H1 (cell line): ENCODE measurements at regions not wholly inside any gene's neighbourhood (a gene's known extent, or its start where the extent isn't known, plus 50 kb on each side); places are given as distances from the start of the nearest gene placed in this dataset.

Source experiments
- CTCF ChIA-PET: fragments of 300-600 bp; sonication (Branson Sonifier 250); formaldehyde crosslinking; loops from one replicate; lab custom pipeline; 2021; ENCODE audit not compliant: partially characterized antibody; lab: Charles Lee
- POLR2A ChIA-PET: fragments of 300-600 bp; sonication (Branson Sonifier 250); formaldehyde crosslinking; loops from one replicate; lab custom pipeline; 2021; ENCODE audit warnings: inconsistent platforms; ENCODE audit not compliant: partially characterized antibody; lab: Charles Lee
- DNase-seq, 2 experiments: peaks; one replicate each; pipeline versions ENCODE4 v3.0.0 to v3.0.0-alpha.2; 2010 to 2022; ENCODE audit warnings: low spot score in 2 of 2, low read depth in 1 of 2, mixed read lengths in 1 of 2
- FAIRE-seq: peaks from 2 replicates; lab custom pipeline; 2011; peaks lifted over from hg19 to GRCh38; lab: Jason Lieb, UNC
- H2AFZ ChIP-seq: 2 replicates; pipeline ENCODE4 v1.8.1; 2012; ENCODE audit warnings: low read length, inconsistent platforms
- H2AK5ac ChIP-seq: 2 replicates; pipeline ENCODE4 v1.6.1; 2013; ENCODE audit warnings: low read depth, low read length
- H2BK120ac ChIP-seq: replicated peaks from 2 replicates; pipeline ENCODE3; 2013; ENCODE audit warnings: low read depth, low read length, inconsistent platforms
- H2BK12ac ChIP-seq: 2 replicates; pipeline ENCODE4 v1.6.1; 2013; ENCODE audit warnings: low read depth, low read length
- H2BK15ac ChIP-seq: 2 replicates; pipeline ENCODE4 v1.6.1; 2013; ENCODE audit warnings: low read length
- H2BK20ac ChIP-seq: 2 replicates; pipeline ENCODE4 v1.6.1; 2013; ENCODE audit warnings: low read length
- H2BK5ac ChIP-seq: 2 replicates; pipeline ENCODE4 v1.6.1; 2013; ENCODE audit warnings: low read depth, low read length
- H3K14ac ChIP-seq: 2 replicates; pipeline ENCODE4 v1.6.1; 2013; ENCODE audit warnings: inconsistent platforms; ENCODE audit not compliant: insufficient read length
- H3K18ac ChIP-seq: 2 replicates; pipeline ENCODE4 v1.6.1; 2013; ENCODE audit warnings: low read length; ENCODE audit errors: extremely low read depth
- H3K23ac ChIP-seq: 2 replicates; pipeline ENCODE4 v1.6.1; 2013; ENCODE audit warnings: inconsistent platforms; ENCODE audit not compliant: insufficient read length
- H3K23me2 ChIP-seq: 2 replicates; pipeline ENCODE4 v1.6.1; 2013; ENCODE audit warnings: low read depth, low read length
- H3K27ac ChIP-seq: 2 replicates; pipeline ENCODE4 v1.6.1; 2011; ENCODE audit warnings: low read depth, low read length, inconsistent platforms
- H3K27me3 ChIP-seq, 4 experiments: replicated peaks in 1 of 4; 1 replicate in 1 of 4; 2 replicates in 3 of 4; pipeline versions ENCODE4 v1.6.1 to v1.8.1; 2011 to 2013; ENCODE audit warnings: low read length in 3 of 4, mild to moderate bottlenecking in 3 of 4, inconsistent platforms in 2 of 4, mixed read lengths in 2 of 4, moderate library complexity in 1 of 4; ENCODE audit not compliant: control insufficient read depth in 3 of 4, insufficient read depth in 3 of 4; ENCODE audit errors: extremely low read depth in 1 of 4
- H3K36me3 ChIP-seq, 4 experiments: 2 replicates each; pipeline versions ENCODE4 v1.6.1 to v1.8.1; 2011 to 2013; ENCODE audit warnings: mild to moderate bottlenecking in 4 of 4, low read length in 3 of 4, moderate library complexity in 2 of 4, control low read depth in 1 of 4, inconsistent platforms in 1 of 4; ENCODE audit not compliant: insufficient read depth in 4 of 4, control insufficient read depth in 2 of 4
- H3K4ac ChIP-seq: replicated peaks from 2 replicates; pipeline ENCODE3; 2013; ENCODE audit warnings: low read length, low read depth, mixed read lengths, inconsistent platforms; ENCODE audit not compliant: insufficient read length
- H3K4me1 ChIP-seq, 4 experiments: replicated peaks in 1 of 4; 1 replicate in 1 of 4; 2 replicates in 3 of 4; pipeline versions ENCODE4 v1.6.1 to v1.8.1; 2011 to 2013; ENCODE audit warnings: low read length in 3 of 4, inconsistent platforms in 2 of 4, mixed read lengths in 1 of 4; ENCODE audit not compliant: insufficient read depth in 4 of 4, control insufficient read depth in 3 of 4
- H3K4me2 ChIP-seq, 2 experiments: 2 replicates each; pipeline versions ENCODE4 v1.6.1 to v1.8.1; 2011 to 2013; ENCODE audit warnings: low read depth in 2 of 2, low read length in 2 of 2, control low read depth in 1 of 2, inconsistent platforms in 1 of 2, mild to moderate bottlenecking in 1 of 2; ENCODE audit not compliant: insufficient read depth in 1 of 2
- H3K4me3 ChIP-seq, 4 experiments: fragments of 200-600, 300-600 bp in 1 of 4; sonication (generic), shearing (Covaris generic), sonication (Bioruptor Twin) in 1 of 4; 2 replicates each; pipeline versions ENCODE4 v1.5.1 to v1.8.1; 2011 to 2016; ENCODE audit warnings: low read length in 4 of 4, low read depth in 3 of 4, control low read depth in 2 of 4, inconsistent platforms in 2 of 4, mild to moderate bottlenecking in 2 of 4, mixed read lengths in 1 of 4, moderate library complexity in 1 of 4; ENCODE audit not compliant: insufficient read depth in 2 of 4; ENCODE audit errors: extremely low read depth in 1 of 4
- H3K56ac ChIP-seq: replicated peaks from 2 replicates; pipeline ENCODE3; 2013; ENCODE audit warnings: low read depth, mild to moderate bottlenecking, mixed read lengths, low read length, inconsistent platforms; ENCODE audit not compliant: insufficient read length
- H3K79me1 ChIP-seq: 2 replicates; pipeline ENCODE4 v1.6.1; 2013; ENCODE audit warnings: low read depth, low read length, control low read depth
- H3K79me2 ChIP-seq, 2 experiments: 2 replicates each; pipeline versions ENCODE4 v1.6.1 to v1.8.1; 2012 to 2013; ENCODE audit warnings: low read length in 2 of 2, mild to moderate bottlenecking in 2 of 2, inconsistent platforms in 1 of 2; ENCODE audit not compliant: insufficient read depth in 2 of 2, control insufficient read depth in 1 of 2
- H3K9ac ChIP-seq, 4 experiments: replicated peaks in 1 of 4; 1 replicate in 1 of 4; 2 replicates in 3 of 4; pipeline versions ENCODE4 v1.6.1 to v1.8.1; 2011 to 2013; ENCODE audit warnings: low read depth in 3 of 4, low read length in 3 of 4, control low read depth in 2 of 4, mild to moderate bottlenecking in 2 of 4, moderate library complexity in 2 of 4, inconsistent platforms in 1 of 4; ENCODE audit errors: extremely low read depth in 1 of 4
- H3K9me3 ChIP-seq, 2 experiments: 2 replicates each; pipeline versions ENCODE4 v1.6.1 to v1.8.1; 2012 to 2013; ENCODE audit warnings: mild to moderate bottlenecking in 2 of 2, moderate library complexity in 2 of 2, control low read depth in 1 of 2, inconsistent platforms in 1 of 2, low read depth in 1 of 2, low read length in 1 of 2, mixed read lengths in 1 of 2; ENCODE audit not compliant: insufficient read depth in 2 of 2
- H4K20me1 ChIP-seq, 2 experiments: replicated peaks in 1 of 2; 2 replicates each; pipeline versions ENCODE3 to v1.8.1; 2011 to 2013; ENCODE audit warnings: inconsistent platforms in 2 of 2, low read length in 2 of 2, mild to moderate bottlenecking in 1 of 2; ENCODE audit not compliant: insufficient read depth in 2 of 2, control insufficient read depth in 1 of 2
- H4K5ac ChIP-seq: 2 replicates; pipeline ENCODE4 v1.6.1; 2013; ENCODE audit warnings: low read length, low read depth, mixed read lengths, inconsistent platforms; ENCODE audit not compliant: insufficient read length
- H4K8ac ChIP-seq: 2 replicates; pipeline ENCODE4 v1.8.0; 2013; ENCODE audit warnings: mild to moderate bottlenecking, moderate library complexity, low read length, inconsistent platforms; ENCODE audit not compliant: insufficient read depth; ENCODE audit errors: extremely low read depth
- H4K91ac ChIP-seq: replicated peaks from 2 replicates; pipeline ENCODE3; 2013; ENCODE audit warnings: low read length, mixed read lengths, inconsistent platforms; ENCODE audit not compliant: insufficient read length
- ATF3 ChIP-seq: IDR thresholded peaks from 2 replicates; pipeline ENCODE4 v1.6.1; 2011; ENCODE audit warnings: low read depth, mild to moderate bottlenecking, low read length; ENCODE audit not compliant: insufficient read depth
- CBX5 ChIP-seq: fragments of 300-800, 300-1000 bp; sonication (generic); IDR thresholded peaks from 2 replicates; pipeline ENCODE4 v1.7.1; 2016; ENCODE audit warnings: antibody characterized with exemption, low read length, low read depth
- POU5F1 ChIP-seq: IDR thresholded peaks from 2 replicates; pipeline ENCODE4 v1.6.1; 2011; ENCODE audit warnings: low read depth, mild to moderate bottlenecking, low read length, moderate library complexity
- TEAD4 ChIP-seq: IDR thresholded peaks from 2 replicates; pipeline ENCODE4 v1.6.1; 2012; ENCODE audit warnings: low read depth, low read length, inconsistent platforms, mixed read lengths
- USF2 ChIP-seq: IDR thresholded peaks from 2 replicates; pipeline ENCODE4 v1.6.1; 2011; ENCODE audit warnings: low read length, improper control_type of control experiment
- WGBS, 2 experiments: shearing (Covaris generic) in 1 of 2; methylation state at CpG; one replicate each; pipeline versions ENCODE4 v1.1.6 to v1.1.7; 2013 to 2015; ENCODE audit warnings: low lambda C conversion rate in 2 of 2, mixed read lengths in 2 of 2, inconsistent platforms in 1 of 2, low coverage in 1 of 2, missing lambda C conversion rate in 1 of 2; ENCODE audit not compliant: insufficient replicate concordance in 2 of 2, insufficient coverage in 1 of 2, insufficient read length in 1 of 2; ENCODE audit errors: extremely low coverage in 1 of 2, missing lambda C conversion rate in 1 of 2; 5-methylcytosine and 5-hydroxymethylcytosine counted together

DNA sequence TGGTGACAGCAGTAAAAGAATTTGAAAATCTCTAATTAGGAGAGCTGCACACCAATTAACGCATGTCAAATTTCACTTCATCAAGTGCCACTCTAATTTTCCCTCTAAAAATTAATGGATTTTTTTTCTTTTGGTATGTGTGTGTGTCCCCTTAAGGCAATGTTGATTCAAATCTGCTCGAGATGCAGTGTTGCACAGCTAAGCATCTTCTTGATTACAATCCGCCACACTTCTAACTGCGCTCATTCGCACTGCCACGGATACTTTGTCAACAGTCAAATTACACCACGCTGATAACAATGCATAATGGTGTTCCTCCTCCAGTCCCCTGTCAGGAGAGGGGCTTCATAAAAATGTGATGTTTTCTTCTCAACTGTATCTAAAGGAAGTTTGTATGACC, 261.4 kb downstream of the MEIS1 start:
- no peaks in the 10 kb centered on the region for H3K23me2 ChIP-seq
- H3K18ac ChIP-seq = no peak overlapping the region
- no peaks in the 10 kb centered on the region for H3K79me2 ChIP-seq
- DNase-seq (no peak), FAIRE-seq (no peak)
- 92% methylated on average over 7 of the region's 7 CpGs; no CpG with 5 or more reads in 1 of the 2 experiments for WGBS, 2 experiments
- H3K9ac ChIP-seq = no peak overlapping the region
- H2BK120ac ChIP-seq = no peak overlapping the region
- no peak overlapping the region for H3K56ac ChIP-seq
- no peaks in the 10 kb centered on the region for H3K9me3 ChIP-seq
- H3K27ac ChIP-seq = no peak overlapping the region
- H3K4me3 ChIP-seq = no peak overlapping the region
- no peak overlapping the region for H2BK15ac ChIP-seq
- H2AFZ ChIP-seq = no peak overlapping the region
- H3K4me2 ChIP-seq = no peak overlapping the region
- peaks cover 3 to 18% (median 10%) of the 10 kb centered on the region in 4 experiments; a peak in 6 of 7 replicates for H3K4me1 ChIP-seq
- H3K14ac ChIP-seq = no peak overlapping the region
- H4K91ac ChIP-seq = no peak overlapping the region
- no peaks in the 10 kb centered on the region for H4K20me1 ChIP-seq
- no peak overlapping the region for H4K5ac ChIP-seq
- H3K23ac ChIP-seq = no peak overlapping the region
- H2BK20ac ChIP-seq = no peak overlapping the region
- no peak overlapping the region for H3K4ac ChIP-seq
- no peaks in the 10 kb centered on the region for H3K27me3 ChIP-seq
- H2BK5ac ChIP-seq = no peak overlapping the region
- no peaks in the 10 kb centered on the region for H3K36me3 ChIP-seq
- H3K79me1 ChIP-seq = no peaks in the 10 kb centered on the region
- H2BK12ac ChIP-seq = no peak overlapping the region
- no peak overlapping the region for H4K8ac ChIP-seq
- POLR2A ChIA-PET = no interaction called here
- CTCF ChIA-PET = no interaction called here
- H2AK5ac ChIP-seq = no peak overlapping the region
- TF ChIP-seq USF2 (no peak), TEAD4 (no peak), ATF3 (no peak), POU5F1 (no peak), CBX5 (no peak)
